ENCODE measurements at regions not wholly inside any gene's neighbourhood (a gene's known extent, or its start where the extent isn't known, plus 50 kb on each side); places are given as distances from the start of the nearest gene placed in this dataset.

- TF ChIP-seq POLR2A (IDR thresholded peaks at IDR 0.05) (no peak), CTCF (IDR thresholded peaks at IDR 0.05 in 8 of 11, conservative IDR thresholded peaks at IDR 0.05 in 3 of 11) (no peak)
Observed at GRCh38 chr4:57371671-57372070, 261.5 kb upstream of the IGFBP7 start.

All from spleen (tissue), 7 donors.